BJ (cell line): ENCODE measurements at regions not wholly inside any gene's neighbourhood (a gene's known extent, or its start where the extent isn't known, plus 50 kb on each side); places are given as distances from the start of the nearest gene placed in this dataset.

Source experiments
- CTCF ChIA-PET: fragments of 350-600 bp; formaldehyde crosslinking; extraction: SDS; loops from one replicate; lab custom pipeline; 2021; ENCODE audit warnings: antibody characterized with exemption, inconsistent platforms; lab: Yijun Ruan, JAX
- POLR2A ChIA-PET: fragments of 300-600 bp; sonication (Branson Sonifier 250); formaldehyde crosslinking; extraction: SDS; loops from one replicate; lab custom pipeline; 2021; ENCODE audit warnings: antibody characterized with exemption; lab: Charles Lee
- DNase-seq: peaks from one replicate; pipeline ENCODE4 v3.0.0-alpha.2; 2011; ENCODE audit warnings: low read depth
- H3K27me3 ChIP-seq: 2 replicates; pipeline ENCODE4 v1.6.0; 2011; ENCODE audit warnings: low read length; ENCODE audit not compliant: control insufficient read depth, insufficient read depth
- H3K36me3 ChIP-seq: 2 replicates; pipeline ENCODE4 v1.5.1; 2011; ENCODE audit warnings: low read length; ENCODE audit not compliant: control insufficient read depth, insufficient read depth
- H3K4me3 ChIP-seq: 2 replicates; pipeline ENCODE4 v1.5.1; 2011; ENCODE audit warnings: low read depth, mild to moderate bottlenecking, control low read depth, low read length
- TF ChIP-seq, protein P1 (sequence below): IDR thresholded peaks from 2 replicates; pipeline ENCODE4 v1.5.1; 2011; ENCODE audit warnings: low read depth, mild to moderate bottlenecking, control low read depth, inconsistent platforms, low read length, moderate library complexity; ENCODE audit not compliant: insufficient read depth

DNA sequence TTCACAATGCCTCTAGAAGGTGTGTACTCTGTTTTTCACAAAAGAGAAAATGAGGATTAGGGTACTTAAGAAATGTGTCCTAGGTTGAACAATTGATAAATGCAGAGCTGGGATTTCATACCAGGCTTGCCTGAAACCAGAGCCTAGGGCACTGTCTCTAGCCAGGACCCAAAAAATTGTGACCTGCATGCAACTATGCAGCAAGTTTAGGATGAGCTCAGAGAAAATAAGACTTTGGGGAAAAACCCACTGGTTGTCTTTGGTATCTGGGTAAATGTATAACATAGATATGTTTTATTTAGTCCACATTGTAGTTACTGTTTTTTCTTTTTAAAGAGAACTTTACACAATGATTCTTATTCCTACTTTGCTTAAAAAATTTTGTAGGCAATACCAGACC, 177.1 kb upstream of the SEMA6A start:
- DNase-seq, result no peak
- no peak overlapping the region for H3K4me3 ChIP-seq
- TF ChIP-seq, protein P1, sequence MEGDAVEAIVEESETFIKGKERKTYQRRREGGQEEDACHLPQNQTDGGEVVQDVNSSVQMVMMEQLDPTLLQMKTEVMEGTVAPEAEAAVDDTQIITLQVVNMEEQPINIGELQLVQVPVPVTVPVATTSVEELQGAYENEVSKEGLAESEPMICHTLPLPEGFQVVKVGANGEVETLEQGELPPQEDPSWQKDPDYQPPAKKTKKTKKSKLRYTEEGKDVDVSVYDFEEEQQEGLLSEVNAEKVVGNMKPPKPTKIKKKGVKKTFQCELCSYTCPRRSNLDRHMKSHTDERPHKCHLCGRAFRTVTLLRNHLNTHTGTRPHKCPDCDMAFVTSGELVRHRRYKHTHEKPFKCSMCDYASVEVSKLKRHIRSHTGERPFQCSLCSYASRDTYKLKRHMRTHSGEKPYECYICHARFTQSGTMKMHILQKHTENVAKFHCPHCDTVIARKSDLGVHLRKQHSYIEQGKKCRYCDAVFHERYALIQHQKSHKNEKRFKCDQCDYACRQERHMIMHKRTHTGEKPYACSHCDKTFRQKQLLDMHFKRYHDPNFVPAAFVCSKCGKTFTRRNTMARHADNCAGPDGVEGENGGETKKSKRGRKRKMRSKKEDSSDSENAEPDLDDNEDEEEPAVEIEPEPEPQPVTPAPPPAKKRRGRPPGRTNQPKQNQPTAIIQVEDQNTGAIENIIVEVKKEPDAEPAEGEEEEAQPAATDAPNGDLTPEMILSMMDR, result no peak
- no peaks in the 10 kb centered on the region for H3K36me3 ChIP-seq
- ChIA-PET CTCF (no interaction called here), POLR2A (no interaction called here)
- H3K27me3 ChIP-seq, result no peaks in the 10 kb centered on the region

DNA sequence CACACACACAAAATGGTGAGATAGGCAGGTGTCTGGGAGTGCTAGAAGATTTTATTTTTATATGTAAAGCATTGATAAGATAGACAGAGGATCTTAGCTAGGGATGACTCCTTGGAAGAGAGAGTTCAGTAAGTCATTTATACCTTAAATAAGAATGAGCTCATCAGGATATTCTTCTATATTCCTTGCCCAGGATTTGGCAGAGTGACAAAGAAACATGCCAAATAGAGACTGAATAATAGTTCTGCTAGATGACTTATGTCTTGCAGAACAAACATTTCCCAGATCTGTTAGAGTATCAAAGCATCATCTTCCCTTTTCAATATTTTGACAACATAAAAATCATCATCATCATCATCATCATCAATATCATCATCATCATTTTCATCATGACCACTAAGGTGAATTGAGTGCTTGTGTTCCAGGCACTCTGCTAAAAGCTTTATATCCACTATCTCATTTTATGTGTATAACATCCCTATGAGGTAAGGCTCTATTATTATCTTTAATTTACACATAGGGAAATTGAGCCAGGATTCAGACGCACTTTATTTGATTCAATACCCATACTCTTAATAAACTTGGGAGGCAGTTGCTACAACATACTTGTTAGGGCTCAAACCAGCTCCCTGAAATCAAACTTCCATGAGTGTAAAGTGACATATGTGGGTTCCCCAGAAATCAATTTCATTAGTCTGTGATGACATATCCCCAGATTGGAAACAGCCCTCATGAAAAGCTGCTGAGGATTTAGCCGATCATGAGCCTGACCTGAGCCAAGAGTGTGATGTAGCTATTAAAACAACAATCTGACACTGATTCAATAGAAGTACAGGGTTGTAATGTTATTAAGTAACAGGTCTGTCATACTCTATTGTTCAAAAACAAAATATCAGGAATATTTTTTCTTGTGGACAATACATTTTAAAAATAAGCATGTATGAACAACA, 176.3 kb upstream of the SEMA6A start:
- H3K4me3 ChIP-seq, result no peak overlapping the region
- TF ChIP-seq, protein P1, result no peak
- ChIA-PET CTCF (interaction anchor here (0.6 kb wide), 1 partner anchor 523 kb away, joined by 5 read pairs; no protein-coding TSS in a partner anchor), POLR2A (no interaction called here)
- no peaks in the 10 kb centered on the region for H3K27me3 ChIP-seq
- no peaks in the 10 kb centered on the region for H3K36me3 ChIP-seq
- DNase-seq, result no peak

DNA sequence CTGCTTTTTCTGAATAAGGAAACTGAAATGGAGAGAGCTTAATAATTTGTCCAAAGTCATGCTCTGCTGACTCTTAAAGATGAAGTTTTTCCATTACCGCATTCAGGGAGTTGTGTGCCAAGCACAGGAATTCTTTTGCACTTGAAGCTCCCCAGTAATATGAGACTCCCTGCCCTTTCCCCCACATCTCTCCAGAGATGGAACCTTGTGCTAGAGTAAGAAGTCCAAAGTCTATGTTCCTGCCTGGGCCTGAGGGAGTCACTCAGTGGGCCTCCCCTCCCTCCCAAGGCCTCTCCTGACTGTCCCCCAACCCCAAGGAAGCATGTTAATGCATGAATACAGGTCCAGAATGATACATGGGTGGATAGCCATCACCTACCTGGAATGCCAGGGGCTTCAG, 173.3 kb upstream of the SEMA6A start:
- ChIA-PET POLR2A (no interaction called here), CTCF (no interaction called here)
- no peak for DNase-seq
- TF ChIP-seq, protein P1, result no peak
- H3K27me3 ChIP-seq, result no peaks in the 10 kb centered on the region
- no peaks in the 10 kb centered on the region for H3K36me3 ChIP-seq
- no peak overlapping the region for H3K4me3 ChIP-seq

DNA sequence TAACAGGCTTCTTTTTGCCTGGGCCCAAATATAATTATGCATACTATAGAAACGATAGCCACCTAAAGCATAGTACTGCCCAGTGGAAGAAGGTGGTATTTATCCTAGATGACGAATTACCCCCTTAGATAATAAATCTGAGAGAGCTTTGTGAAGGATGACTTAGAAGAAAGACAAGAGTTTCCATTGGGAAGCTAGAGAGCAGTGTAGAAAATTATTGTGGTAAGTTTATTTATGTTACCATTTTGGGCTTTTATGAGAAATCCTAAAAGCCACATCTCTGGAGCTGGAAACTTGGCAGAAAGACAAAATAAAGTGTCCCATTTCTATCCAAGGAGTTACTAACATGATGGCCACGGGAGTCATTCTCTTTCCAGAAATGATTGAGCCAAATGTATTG, 172.0 kb upstream of the SEMA6A start:
- POLR2A ChIA-PET, result no interaction called here
- CTCF ChIA-PET, result no interaction called here
- TF ChIP-seq, protein P1, result no peak
- no peaks in the 10 kb centered on the region for H3K27me3 ChIP-seq
- no peak for DNase-seq
- no peaks in the 10 kb centered on the region for H3K36me3 ChIP-seq
- no peak overlapping the region for H3K4me3 ChIP-seq

DNA sequence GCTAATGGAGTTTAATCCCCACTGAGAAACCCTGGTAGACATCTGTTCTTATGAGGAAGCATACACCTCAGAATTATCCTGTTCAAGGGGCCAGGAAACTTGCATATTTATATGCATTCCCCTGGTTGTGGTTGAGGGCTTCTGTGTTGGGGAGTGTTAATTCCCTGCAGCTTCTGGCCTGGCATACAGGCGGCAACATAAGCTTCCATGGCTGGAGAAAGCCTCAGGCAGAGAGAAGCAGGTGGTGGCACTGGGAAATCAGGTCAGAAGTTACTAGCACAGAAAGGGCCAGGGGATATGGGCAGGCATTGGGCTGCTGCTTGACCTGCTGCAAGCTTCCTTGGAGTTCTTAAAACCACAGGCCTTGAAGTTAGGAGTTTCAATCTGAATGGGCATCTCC, 166.1 kb upstream of the SEMA6A start:
- CTCF ChIA-PET, result no interaction called here

More for the DNA sequence above, 166.1 kb upstream of the SEMA6A start:
- H3K4me3 ChIP-seq, result no peak overlapping the region
- POLR2A ChIA-PET, result no interaction called here
- TF ChIP-seq, protein P1, result no peak
- DNase-seq, result no peak
- H3K36me3 ChIP-seq, result no peaks in the 10 kb centered on the region
- H3K27me3 ChIP-seq, result no peaks in the 10 kb centered on the region
